ENCODE measurements at regions not wholly inside any gene's neighbourhood (a gene's known extent, or its start where the extent isn't known, plus 50 kb on each side); places are given as distances from the start of the nearest gene placed in this dataset.

GRCh38 chr20:20772497-20773085 lies 60.1 kb upstream of the RALGAPA2 start:
- TF ChIP-seq CTCF (IDR thresholded peaks at IDR 0.05) = no peak
- H3K36me3 Mint-ChIP-seq (ENCODE audit: low read depth) = no peaks in the 10 kb centered on the region
- H3K4me3 Mint-ChIP-seq = no peak overlapping the region
- DNase-seq = no peak
- H3K9me3 Mint-ChIP-seq = peaks cover 24% of the 10 kb centered on the region
- H3K27me3 Mint-ChIP-seq (ENCODE audit: insufficient read depth) = no peaks in the 10 kb centered on the region
- no peaks in the 10 kb centered on the region for H3K4me1 Mint-ChIP-seq (ENCODE audit: low read depth)
- H3K27ac Mint-ChIP-seq = no peak overlapping the region

GRCh38 chr20:20768202-20768815 lies 55.9 kb upstream of the RALGAPA2 start:
- H3K36me3 Mint-ChIP-seq (ENCODE audit: low read depth) = no peaks in the 10 kb centered on the region
- no peak for TF ChIP-seq CTCF (IDR thresholded peaks at IDR 0.05)
- H3K9me3 Mint-ChIP-seq = peaks cover 20% of the 10 kb centered on the region
- H3K4me1 Mint-ChIP-seq (ENCODE audit: low read depth) = no peaks in the 10 kb centered on the region
- DNase-seq = no peak
- 0 out of 2 replicates have a peak, but pooled peaks cover 5% of the 10 kb centered on the region for H3K27me3 Mint-ChIP-seq (ENCODE audit: insufficient read depth)
- no peak overlapping the region for H3K4me3 Mint-ChIP-seq
- H3K27ac Mint-ChIP-seq = no peak overlapping the region

GRCh38 chr20:20765696-20766365 lies 53.4 kb upstream of the RALGAPA2 start:
- H3K4me3 Mint-ChIP-seq = no peak overlapping the region
- no peaks in the 10 kb centered on the region for H3K36me3 Mint-ChIP-seq (ENCODE audit: low read depth)
- TF ChIP-seq CTCF (IDR thresholded peaks at IDR 0.05) = no peak
- 0 out of 2 replicates have a peak, but pooled peaks cover 5% of the 10 kb centered on the region for H3K27me3 Mint-ChIP-seq (ENCODE audit: insufficient read depth)
- peaks cover 8% of the 10 kb centered on the region for H3K9me3 Mint-ChIP-seq
- DNase-seq = no peak
- H3K27ac Mint-ChIP-seq = no peak overlapping the region
- H3K4me1 Mint-ChIP-seq (ENCODE audit: low read depth) = no peaks in the 10 kb centered on the region

GRCh38 chr20:20763650-20764049 lies 51.2 kb upstream of the RALGAPA2 start:
- Mint-ChIP-seq H3K4me3 (no peak overlapping the region), H3K27ac (no peak overlapping the region), H3K36me3 (ENCODE audit: low read depth) (no peaks in the 10 kb centered on the region), H3K9me3 (peaks cover 3% of the 10 kb centered on the region; the same call in 1 of the 2 replicates), H3K4me1 (ENCODE audit: low read depth) (no peaks in the 10 kb centered on the region), H3K27me3 (ENCODE audit: insufficient read depth) (0 out of 2 replicates have a peak, but pooled peaks cover 5% of the 10 kb centered on the region)
- DNase-seq = no peak
- no peak for TF ChIP-seq CTCF (IDR thresholded peaks at IDR 0.05)

All from HFFc6 (cell line).